ENCODE measurements at regions not wholly inside any gene's neighbourhood (a gene's known extent, or its start where the extent isn't known, plus 50 kb on each side); places are given as distances from the start of the nearest gene placed in this dataset.

DNA sequence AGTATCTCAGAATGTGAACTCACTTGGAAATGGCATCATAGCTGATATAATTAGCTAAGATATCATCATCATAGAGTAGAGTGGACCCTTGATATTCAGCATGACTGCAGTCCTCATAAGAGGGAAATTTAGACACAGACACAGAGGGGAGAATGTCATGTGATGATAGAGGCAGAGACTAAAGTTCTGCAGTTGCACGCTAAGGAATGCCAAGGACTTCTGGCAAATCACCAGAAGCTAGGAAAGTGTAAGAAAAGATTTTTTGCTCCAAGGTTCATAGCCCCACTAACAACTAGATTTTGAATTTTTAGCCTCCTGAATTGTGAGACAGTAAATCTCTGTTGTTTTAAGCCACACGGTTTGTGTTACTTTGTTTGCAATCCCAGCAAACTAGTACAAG is 612.6 kb upstream of the ST8SIA4 start (continued):
- TF ChIP-seq, protein P1, sequence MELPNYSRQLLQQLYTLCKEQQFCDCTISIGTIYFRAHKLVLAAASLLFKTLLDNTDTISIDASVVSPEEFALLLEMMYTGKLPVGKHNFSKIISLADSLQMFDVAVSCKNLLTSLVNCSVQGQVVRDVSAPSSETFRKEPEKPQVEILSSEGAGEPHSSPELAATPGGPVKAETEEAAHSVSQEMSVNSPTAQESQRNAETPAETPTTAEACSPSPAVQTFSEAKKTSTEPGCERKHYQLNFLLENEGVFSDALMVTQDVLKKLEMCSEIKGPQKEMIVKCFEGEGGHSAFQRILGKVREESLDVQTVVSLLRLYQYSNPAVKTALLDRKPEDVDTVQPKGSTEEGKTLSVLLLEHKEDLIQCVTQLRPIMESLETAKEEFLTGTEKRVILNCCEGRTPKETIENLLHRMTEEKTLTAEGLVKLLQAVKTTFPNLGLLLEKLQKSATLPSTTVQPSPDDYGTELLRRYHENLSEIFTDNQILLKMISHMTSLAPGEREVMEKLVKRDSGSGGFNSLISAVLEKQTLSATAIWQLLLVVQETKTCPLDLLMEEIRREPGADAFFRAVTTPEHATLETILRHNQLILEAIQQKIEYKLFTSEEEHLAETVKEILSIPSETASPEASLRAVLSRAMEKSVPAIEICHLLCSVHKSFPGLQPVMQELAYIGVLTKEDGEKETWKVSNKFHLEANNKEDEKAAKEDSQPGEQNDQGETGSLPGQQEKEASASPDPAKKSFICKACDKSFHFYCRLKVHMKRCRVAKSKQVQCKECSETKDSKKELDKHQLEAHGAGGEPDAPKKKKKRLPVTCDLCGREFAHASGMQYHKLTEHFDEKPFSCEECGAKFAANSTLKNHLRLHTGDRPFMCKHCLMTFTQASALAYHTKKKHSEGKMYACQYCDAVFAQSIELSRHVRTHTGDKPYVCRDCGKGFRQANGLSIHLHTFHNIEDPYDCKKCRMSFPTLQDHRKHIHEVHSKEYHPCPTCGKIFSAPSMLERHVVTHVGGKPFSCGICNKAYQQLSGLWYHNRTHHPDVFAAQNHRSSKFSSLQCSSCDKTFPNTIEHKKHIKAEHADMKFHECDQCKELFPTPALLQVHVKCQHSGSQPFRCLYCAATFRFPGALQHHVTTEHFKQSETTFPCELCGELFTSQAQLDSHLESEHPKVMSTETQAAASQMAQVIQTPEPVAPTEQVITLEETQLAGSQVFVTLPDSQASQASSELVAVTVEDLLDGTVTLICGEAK (IDR thresholded peaks at IDR 0.05), result no peak
- TF ChIP-seq, protein P1 (CRISPR knock-in tag; IDR thresholded peaks at IDR 0.05), result no peak
- TF ChIP-seq, protein P2, sequence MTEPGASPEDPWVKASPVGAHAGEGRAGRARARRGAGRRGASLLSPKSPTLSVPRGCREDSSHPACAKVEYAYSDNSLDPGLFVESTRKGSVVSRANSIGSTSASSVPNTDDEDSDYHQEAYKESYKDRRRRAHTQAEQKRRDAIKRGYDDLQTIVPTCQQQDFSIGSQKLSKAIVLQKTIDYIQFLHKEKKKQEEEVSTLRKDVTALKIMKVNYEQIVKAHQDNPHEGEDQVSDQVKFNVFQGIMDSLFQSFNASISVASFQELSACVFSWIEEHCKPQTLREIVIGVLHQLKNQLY (CRISPR knock-in tag; conservative IDR thresholded peaks at IDR 0.05), result no peak
- TF ChIP-seq PTBP1 (IDR thresholded peaks at IDR 0.05; ENCODE audit: low read depth, low read length) (no peak), NCOA1 (IDR thresholded peaks at IDR 0.05; ENCODE audit: low read depth) (no peak), WHSC1 (IDR thresholded peaks at IDR 0.05; ENCODE audit: low read length) (no peak), HNRNPK (IDR thresholded peaks at IDR 0.05; ENCODE audit: low read depth, low read length, poor library complexity, severe bottlenecking) (no peak), KDM2B (CRISPR knock-in tag; IDR thresholded peaks at IDR 0.05) (no peak), MAZ (CRISPR knock-in tag; conservative IDR thresholded peaks at IDR 0.05 in 1 of 2, IDR thresholded peaks at IDR 0.05 in 1 of 2) (no peak), ZNF224 (CRISPR knock-in tag; IDR thresholded peaks at IDR 0.05) (no peak)
- TF ChIP-seq, protein P3, sequence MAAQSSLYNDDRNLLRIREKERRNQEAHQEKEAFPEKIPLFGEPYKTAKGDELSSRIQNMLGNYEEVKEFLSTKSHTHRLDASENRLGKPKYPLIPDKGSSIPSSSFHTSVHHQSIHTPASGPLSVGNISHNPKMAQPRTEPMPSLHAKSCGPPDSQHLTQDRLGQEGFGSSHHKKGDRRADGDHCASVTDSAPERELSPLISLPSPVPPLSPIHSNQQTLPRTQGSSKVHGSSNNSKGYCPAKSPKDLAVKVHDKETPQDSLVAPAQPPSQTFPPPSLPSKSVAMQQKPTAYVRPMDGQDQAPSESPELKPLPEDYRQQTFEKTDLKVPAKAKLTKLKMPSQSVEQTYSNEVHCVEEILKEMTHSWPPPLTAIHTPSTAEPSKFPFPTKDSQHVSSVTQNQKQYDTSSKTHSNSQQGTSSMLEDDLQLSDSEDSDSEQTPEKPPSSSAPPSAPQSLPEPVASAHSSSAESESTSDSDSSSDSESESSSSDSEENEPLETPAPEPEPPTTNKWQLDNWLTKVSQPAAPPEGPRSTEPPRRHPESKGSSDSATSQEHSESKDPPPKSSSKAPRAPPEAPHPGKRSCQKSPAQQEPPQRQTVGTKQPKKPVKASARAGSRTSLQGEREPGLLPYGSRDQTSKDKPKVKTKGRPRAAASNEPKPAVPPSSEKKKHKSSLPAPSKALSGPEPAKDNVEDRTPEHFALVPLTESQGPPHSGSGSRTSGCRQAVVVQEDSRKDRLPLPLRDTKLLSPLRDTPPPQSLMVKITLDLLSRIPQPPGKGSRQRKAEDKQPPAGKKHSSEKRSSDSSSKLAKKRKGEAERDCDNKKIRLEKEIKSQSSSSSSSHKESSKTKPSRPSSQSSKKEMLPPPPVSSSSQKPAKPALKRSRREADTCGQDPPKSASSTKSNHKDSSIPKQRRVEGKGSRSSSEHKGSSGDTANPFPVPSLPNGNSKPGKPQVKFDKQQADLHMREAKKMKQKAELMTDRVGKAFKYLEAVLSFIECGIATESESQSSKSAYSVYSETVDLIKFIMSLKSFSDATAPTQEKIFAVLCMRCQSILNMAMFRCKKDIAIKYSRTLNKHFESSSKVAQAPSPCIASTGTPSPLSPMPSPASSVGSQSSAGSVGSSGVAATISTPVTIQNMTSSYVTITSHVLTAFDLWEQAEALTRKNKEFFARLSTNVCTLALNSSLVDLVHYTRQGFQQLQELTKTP (IDR thresholded peaks at IDR 0.05; ENCODE audit: low read depth in 1 of 2, partially characterized antibody in 2 of 2), result no peak

All from K562 (cell line).